PC-3 (cell line): ENCODE measurements at regions not wholly inside any gene's neighbourhood (a gene's known extent, or its start where the extent isn't known, plus 50 kb on each side); places are given as distances from the start of the nearest gene placed in this dataset.

Source experiments
- EZH2 ChIP-seq: fragments of 300-600 bp; sonication (generic); IDR thresholded peaks from one replicate; pipeline ENCODE4 v1.6.1; 2017; ENCODE audit warnings: antibody characterized with exemption, mild to moderate bottlenecking, low read length; ENCODE audit not compliant: unreplicated experiment
- EZH2phosphoT487 ChIP-seq: fragments of 300-600 bp; sonication (generic); IDR thresholded peaks from 2 replicates; pipeline ENCODE4 v1.6.1; 2018; ENCODE audit warnings: mild to moderate bottlenecking, antibody characterized with exemption, low read length, borderline replicate concordance
- TF ChIP-seq, protein P1 (sequence below): fragments of 300-600 bp; sonication (generic); conservative IDR thresholded peaks from 2 replicates; pipeline ENCODE4 v1.5.1; 2017; ENCODE audit warnings: antibody characterized with exemption, low read depth, mild to moderate bottlenecking, low read length

DNA sequence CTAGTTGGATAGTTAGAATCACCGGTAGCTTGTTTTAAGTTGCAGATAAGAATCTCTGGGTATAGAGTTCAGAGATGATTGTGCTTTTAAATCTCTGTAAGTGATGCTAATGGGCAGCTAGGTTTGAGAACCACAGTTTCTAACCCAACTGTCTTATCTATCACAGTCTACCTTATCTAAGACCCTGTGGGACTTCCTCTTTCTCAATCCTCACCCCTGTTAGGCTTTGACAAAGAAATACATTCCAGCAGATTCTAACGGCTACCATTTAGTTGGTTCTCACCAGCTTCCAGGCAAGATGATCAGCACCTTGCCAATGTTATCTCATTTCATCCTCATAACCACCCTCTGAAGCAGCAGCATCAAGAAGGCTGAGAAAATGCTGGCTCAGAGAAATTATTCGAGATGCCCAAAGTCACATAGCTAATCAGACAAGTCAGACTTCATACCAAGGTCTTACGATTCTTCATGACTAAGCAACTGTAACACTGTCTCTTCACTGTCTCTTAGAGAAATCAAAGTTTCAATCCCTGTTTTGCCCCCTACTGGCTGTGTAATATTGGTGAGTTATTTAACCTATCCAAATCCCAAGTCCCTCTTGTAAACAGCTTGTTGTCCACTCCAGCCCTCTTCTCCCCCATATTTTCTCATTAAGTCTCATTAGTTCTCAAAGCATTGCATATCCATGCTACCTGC lies 192.4 kb upstream of the API5 start:
- TF ChIP-seq EZH2 (no peak), EZH2phosphoT487 (no peak)
- TF ChIP-seq, protein P1, sequence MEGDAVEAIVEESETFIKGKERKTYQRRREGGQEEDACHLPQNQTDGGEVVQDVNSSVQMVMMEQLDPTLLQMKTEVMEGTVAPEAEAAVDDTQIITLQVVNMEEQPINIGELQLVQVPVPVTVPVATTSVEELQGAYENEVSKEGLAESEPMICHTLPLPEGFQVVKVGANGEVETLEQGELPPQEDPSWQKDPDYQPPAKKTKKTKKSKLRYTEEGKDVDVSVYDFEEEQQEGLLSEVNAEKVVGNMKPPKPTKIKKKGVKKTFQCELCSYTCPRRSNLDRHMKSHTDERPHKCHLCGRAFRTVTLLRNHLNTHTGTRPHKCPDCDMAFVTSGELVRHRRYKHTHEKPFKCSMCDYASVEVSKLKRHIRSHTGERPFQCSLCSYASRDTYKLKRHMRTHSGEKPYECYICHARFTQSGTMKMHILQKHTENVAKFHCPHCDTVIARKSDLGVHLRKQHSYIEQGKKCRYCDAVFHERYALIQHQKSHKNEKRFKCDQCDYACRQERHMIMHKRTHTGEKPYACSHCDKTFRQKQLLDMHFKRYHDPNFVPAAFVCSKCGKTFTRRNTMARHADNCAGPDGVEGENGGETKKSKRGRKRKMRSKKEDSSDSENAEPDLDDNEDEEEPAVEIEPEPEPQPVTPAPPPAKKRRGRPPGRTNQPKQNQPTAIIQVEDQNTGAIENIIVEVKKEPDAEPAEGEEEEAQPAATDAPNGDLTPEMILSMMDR, result peak; percentile 31; the same call in 1 of the 2 replicates
